ENCODE measurements at regions not wholly inside any gene's neighbourhood (a gene's known extent, or its start where the extent isn't known, plus 50 kb on each side); places are given as distances from the start of the nearest gene placed in this dataset.

- TF ChIP-seq ZNF274 (IDR thresholded peaks at IDR 0.05; ENCODE audit: low read depth, low read length) (no peak), YY1 (IDR thresholded peaks at IDR 0.05; ENCODE audit: insufficient read depth, insufficient read length) (no peak), SUZ12 (IDR thresholded peaks at IDR 0.05; ENCODE audit: extremely low read depth, insufficient read depth, insufficient read length) (no peak)
These were observed 248.8 kb downstream of the MBNL1 start for GRCh38 chr3:152517502-152517901.
